ENCODE measurements at regions not wholly inside any gene's neighbourhood (a gene's known extent, or its start where the extent isn't known, plus 50 kb on each side); places are given as distances from the start of the nearest gene placed in this dataset.
"Not testable (repeated sequence)": the region's sequence is repeated elsewhere in the genome, so short reads cannot be mapped to it uniquely, and the experiment has no call there.

DNA sequence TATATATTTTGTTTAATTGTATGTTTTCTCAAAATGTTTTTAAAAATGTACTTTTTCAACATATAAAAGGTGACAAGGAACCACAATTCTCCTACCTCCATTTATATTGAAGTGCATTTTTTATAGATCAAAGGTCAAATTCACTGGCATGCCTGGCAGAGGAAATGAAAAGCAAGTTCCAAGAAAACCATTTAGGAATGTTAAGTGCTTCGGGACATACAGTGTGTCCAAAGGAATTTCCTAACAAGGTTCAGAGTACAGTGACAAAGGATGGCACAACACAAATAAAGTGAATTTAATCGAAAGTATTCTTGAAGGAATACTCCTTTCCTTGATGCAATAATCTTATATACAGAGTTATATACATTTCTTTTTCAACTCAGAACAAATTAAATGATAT is 242.3 kb downstream of the CCER1 start:
- Mint-ChIP-seq H3K36me3 (no peaks in the 10 kb centered on the region), H3K9me3 (no peaks in the 10 kb centered on the region), H3K27me3 (peaks cover 3% of the 10 kb centered on the region), H3K4me3 (no peak overlapping the region), H3K4me1 (no peaks in the 10 kb centered on the region), H3K27ac (no peak overlapping the region)
- ATAC-seq (ENCODE audit: low read depth) (no peak), DNase-seq (ENCODE audit: low spot score in 2 of 2) (no peak)

GRCh38 chr12:90710711-90711110 is 244.3 kb downstream of the CCER1 start:
- Mint-ChIP-seq H3K36me3 (no peaks in the 10 kb centered on the region), H3K9me3 (no peaks in the 10 kb centered on the region), H3K27me3 (peaks cover 3% of the 10 kb centered on the region), H3K4me1 (no peaks in the 10 kb centered on the region), H3K4me3 (no peak overlapping the region), H3K27ac (no peak overlapping the region)
- no peak for DNase-seq (ENCODE audit: low spot score in 2 of 2)
- no peak for ATAC-seq (ENCODE audit: low read depth)

DNA sequence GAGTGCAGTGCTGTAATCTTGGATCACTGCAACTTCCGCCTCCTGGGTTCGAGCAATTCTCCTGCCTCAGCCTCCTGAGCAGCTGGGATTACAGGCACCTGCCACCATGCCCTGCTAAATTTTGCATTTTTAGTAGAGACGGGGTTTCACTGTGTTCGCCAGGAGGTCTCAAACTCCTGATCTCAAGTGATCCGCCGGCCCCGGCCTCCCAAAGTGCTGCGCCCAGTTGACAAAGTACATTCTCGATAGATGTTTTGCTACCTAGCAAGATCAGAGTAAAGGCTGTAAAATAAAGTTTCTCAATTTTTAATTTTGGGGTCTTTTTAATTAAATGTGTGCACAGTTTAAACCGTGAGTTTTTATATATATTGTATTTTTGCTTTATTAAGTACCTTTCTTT is 248.9 kb downstream of the CCER1 start:
- Mint-ChIP-seq H3K36me3 (no peaks in the 10 kb centered on the region), H3K4me3 (no peak overlapping the region), H3K9me3 (no peaks in the 10 kb centered on the region), H3K27me3 (peaks cover 3% of the 10 kb centered on the region), H3K27ac (no peak overlapping the region), H3K4me1 (no peaks in the 10 kb centered on the region)
- DNase-seq (ENCODE audit: low spot score in 2 of 2) (no peak), ATAC-seq (ENCODE audit: low read depth) (no peak)

DNA sequence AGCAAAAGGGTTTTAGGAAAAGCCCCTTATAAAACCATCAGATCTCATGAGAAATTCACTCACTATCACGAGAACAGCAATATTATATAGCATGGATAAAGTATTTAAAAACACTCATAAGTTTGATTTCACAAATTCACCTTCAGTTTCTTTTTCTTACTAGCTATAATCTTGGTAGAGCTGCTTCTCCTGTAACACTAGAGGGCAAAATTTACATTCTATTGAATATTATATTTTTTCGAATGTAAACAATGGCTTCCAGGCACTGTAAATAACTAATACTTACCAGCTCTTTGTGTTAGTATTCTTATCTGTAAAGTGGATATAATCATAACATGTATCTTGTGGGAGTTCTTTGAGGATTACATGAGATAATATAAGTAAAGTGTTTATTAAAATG is 259.6 kb downstream of the CCER1 start:
- Mint-ChIP-seq H3K4me3 (no peak overlapping the region), H3K36me3 (no peaks in the 10 kb centered on the region), H3K4me1 (no peaks in the 10 kb centered on the region), H3K27me3 (no peaks in the 10 kb centered on the region), H3K27ac (no peak overlapping the region), H3K9me3 (no peaks in the 10 kb centered on the region)
- no peak for ATAC-seq (ENCODE audit: low read depth)
- no peak for DNase-seq (ENCODE audit: low spot score in 2 of 2)

DNA sequence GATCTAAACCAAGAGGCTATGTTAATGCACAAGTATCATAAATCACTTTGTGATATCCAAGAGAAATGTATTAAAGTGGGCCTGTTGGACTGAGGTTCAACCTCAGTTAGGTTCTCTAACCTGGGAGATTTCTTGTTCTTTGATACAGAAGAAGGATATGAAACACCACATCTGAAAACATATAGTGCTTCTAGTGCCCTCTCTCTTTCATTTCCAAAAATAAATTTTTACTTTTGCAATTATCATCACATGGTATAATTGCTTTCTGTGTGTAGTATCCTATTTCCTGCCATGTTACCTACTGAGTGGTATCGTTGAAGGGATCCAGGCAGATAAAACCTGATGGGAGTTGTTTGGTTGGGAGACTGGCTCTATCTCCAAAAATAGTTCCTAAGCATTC is 264.9 kb downstream of the CCER1 start:
- DNase-seq (ENCODE audit: low spot score in 2 of 2) (no peak), ATAC-seq (ENCODE audit: low read depth) (no peak)
- Mint-ChIP-seq H3K4me1 (no peaks in the 10 kb centered on the region), H3K4me3 (no peak overlapping the region), H3K36me3 (no peaks in the 10 kb centered on the region), H3K27me3 (no peaks in the 10 kb centered on the region), H3K9me3 (peaks cover 6% of the 10 kb centered on the region), H3K27ac (no peak overlapping the region)

GRCh38 chr12:90687682-90688081 is 267.3 kb downstream of the CCER1 start:
- not testable (repeated sequence) for H3K36me3 Mint-ChIP-seq; H3K4me1 Mint-ChIP-seq; H3K4me3 Mint-ChIP-seq; H3K9me3 Mint-ChIP-seq; ATAC-seq (ENCODE audit: low read depth); H3K27ac Mint-ChIP-seq; DNase-seq (ENCODE audit: low spot score in 2 of 2); H3K27me3 Mint-ChIP-seq

- no peaks in the 10 kb centered on the region for H3K27me3 Mint-ChIP-seq
- DNase-seq (ENCODE audit: low spot score in 2 of 2) (no peak), ATAC-seq (ENCODE audit: low read depth) (no peak)
- H3K36me3 Mint-ChIP-seq = no peaks in the 10 kb centered on the region
- H3K9me3 Mint-ChIP-seq = peaks cover 7% of the 10 kb centered on the region
- H3K27ac Mint-ChIP-seq = no peak overlapping the region
- H3K4me1 Mint-ChIP-seq = no peaks in the 10 kb centered on the region
- no peak overlapping the region for H3K4me3 Mint-ChIP-seq
Observed at GRCh38 chr12:90683871-90684270, 271.1 kb downstream of the CCER1 start.

GRCh38 chr12:90682398-90682797 is 272.6 kb downstream of the CCER1 start:
- H3K27ac Mint-ChIP-seq = no peak overlapping the region
- no peaks in the 10 kb centered on the region for H3K27me3 Mint-ChIP-seq
- peaks cover 7% of the 10 kb centered on the region for H3K9me3 Mint-ChIP-seq
- no peaks in the 10 kb centered on the region for H3K36me3 Mint-ChIP-seq
- no peak for ATAC-seq (ENCODE audit: low read depth)
- no peak for DNase-seq (ENCODE audit: low spot score in 2 of 2)
- H3K4me1 Mint-ChIP-seq = no peaks in the 10 kb centered on the region
- no peak overlapping the region for H3K4me3 Mint-ChIP-seq

- Mint-ChIP-seq H3K4me3 (no peak overlapping the region), H3K4me1 (no peaks in the 10 kb centered on the region), H3K36me3 (no peaks in the 10 kb centered on the region), H3K9me3 (no peaks in the 10 kb centered on the region), H3K27me3 (peaks cover 2% of the 10 kb centered on the region), H3K27ac (no peak overlapping the region)
- no peak for DNase-seq (ENCODE audit: low spot score in 2 of 2)
- ATAC-seq (ENCODE audit: low read depth) = no peak
Observed at GRCh38 chr12:90679674-90680073, 275.3 kb downstream of the CCER1 start.

GRCh38 chr12:90677552-90677951 is 277.4 kb downstream of the CCER1 start:
- H3K4me3 Mint-ChIP-seq = no peak overlapping the region
- peaks cover 4% of the 10 kb centered on the region for H3K27me3 Mint-ChIP-seq
- ATAC-seq (ENCODE audit: low read depth) (no peak), DNase-seq (ENCODE audit: low spot score in 2 of 2) (no peak)
- H3K36me3 Mint-ChIP-seq = no peaks in the 10 kb centered on the region
- no peaks in the 10 kb centered on the region for H3K9me3 Mint-ChIP-seq
- no peaks in the 10 kb centered on the region for H3K4me1 Mint-ChIP-seq
- H3K27ac Mint-ChIP-seq = no peak overlapping the region

- no peaks in the 10 kb centered on the region for H3K4me1 Mint-ChIP-seq
- ATAC-seq (ENCODE audit: low read depth) (no peak), DNase-seq (ENCODE audit: low spot score in 2 of 2) (no peak)
- H3K9me3 Mint-ChIP-seq = no peaks in the 10 kb centered on the region
- no peak overlapping the region for H3K4me3 Mint-ChIP-seq
- no peak overlapping the region for H3K27ac Mint-ChIP-seq
- H3K36me3 Mint-ChIP-seq = no peaks in the 10 kb centered on the region
- peaks cover 4% of the 10 kb centered on the region for H3K27me3 Mint-ChIP-seq
Observed at GRCh38 chr12:90677055-90677454, 277.9 kb downstream of the CCER1 start.

DNA sequence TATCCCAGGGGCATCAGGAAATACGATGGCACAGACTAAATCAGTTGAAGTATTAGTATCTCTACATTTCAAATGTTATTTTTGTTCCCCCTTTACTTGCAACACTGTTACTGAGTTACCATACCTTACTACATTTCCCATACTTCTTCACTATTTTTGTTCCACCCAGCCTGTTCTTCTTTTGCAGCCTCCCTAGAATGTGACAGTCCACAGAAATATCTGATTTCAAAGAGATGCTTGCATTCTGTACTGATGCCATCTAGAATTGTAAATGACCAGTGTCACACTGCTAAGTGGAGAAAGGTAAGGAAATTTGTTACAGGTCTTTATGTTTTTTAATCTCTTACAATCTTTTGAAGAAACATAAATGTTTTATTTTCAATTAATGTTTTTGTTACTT is 279.9 kb downstream of the CCER1 start:
- Mint-ChIP-seq H3K27ac (no peak overlapping the region), H3K4me1 (no peaks in the 10 kb centered on the region), H3K9me3 (peaks cover 2% of the 10 kb centered on the region), H3K4me3 (no peak overlapping the region), H3K27me3 (peaks cover 4% of the 10 kb centered on the region), H3K36me3 (no peaks in the 10 kb centered on the region)
- ATAC-seq (ENCODE audit: low read depth) = no peak
- no peak for DNase-seq (ENCODE audit: low spot score in 2 of 2)

- DNase-seq (ENCODE audit: low spot score in 2 of 2) = no peak
- H3K4me1 Mint-ChIP-seq = no peaks in the 10 kb centered on the region
- H3K27ac Mint-ChIP-seq = no peak overlapping the region
Observed at GRCh38 chr12:90672081-90672480, 282.9 kb downstream of the CCER1 start.

DNA sequence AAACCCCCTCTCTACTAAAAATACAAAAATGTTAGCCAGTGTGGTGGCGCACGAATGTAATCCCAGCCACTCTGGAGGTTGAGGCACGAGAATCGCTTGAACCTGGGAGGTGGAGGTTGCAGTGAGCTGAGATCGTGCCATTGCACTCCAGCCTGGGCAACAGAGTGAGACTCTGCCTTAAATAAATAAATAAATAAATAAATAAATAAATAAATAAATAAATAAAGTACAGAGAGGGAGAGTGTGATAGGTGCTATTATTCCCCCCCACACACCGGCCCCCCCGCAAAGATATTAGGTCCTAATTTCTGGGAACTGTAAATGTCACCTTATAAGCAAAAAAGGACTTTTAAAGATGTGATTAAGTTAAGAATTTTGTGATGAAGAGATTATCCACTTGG is 291.0 kb downstream of the CCER1 start:
- not testable (repeated sequence) for H3K9me3 Mint-ChIP-seq; H3K27ac Mint-ChIP-seq; H3K36me3 Mint-ChIP-seq; H3K4me1 Mint-ChIP-seq; ATAC-seq (ENCODE audit: low read depth); H3K4me3 Mint-ChIP-seq; DNase-seq (ENCODE audit: low spot score in 2 of 2); H3K27me3 Mint-ChIP-seq

More at GRCh38 chr12:90672081-90672480, 282.9 kb downstream of the CCER1 start:
- H3K9me3 Mint-ChIP-seq = peaks cover 4% of the 10 kb centered on the region
- peaks cover 4% of the 10 kb centered on the region for H3K27me3 Mint-ChIP-seq
- H3K36me3 Mint-ChIP-seq = no peaks in the 10 kb centered on the region
- no peak overlapping the region for H3K4me3 Mint-ChIP-seq
- no peak for ATAC-seq (ENCODE audit: low read depth)

DNA sequence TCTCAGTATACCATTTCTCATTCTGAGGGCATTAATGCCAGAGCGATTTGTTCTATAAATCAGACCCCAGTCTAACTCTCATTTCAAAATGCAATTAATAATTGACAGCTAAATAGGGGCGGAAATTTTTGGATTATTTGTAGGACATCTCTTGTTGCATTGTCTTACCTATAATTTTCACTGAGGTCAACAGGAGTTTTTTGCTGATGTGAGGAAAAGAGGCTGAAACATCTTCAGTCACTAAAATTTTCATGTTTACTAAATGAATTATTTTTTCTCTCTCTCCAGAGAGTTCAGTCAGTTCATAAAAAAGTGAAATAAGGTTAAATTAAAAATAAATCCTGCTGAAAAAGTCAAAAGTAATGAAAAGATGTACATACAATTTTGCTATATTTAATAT is 295.9 kb downstream of the CCER1 start:
- Mint-ChIP-seq H3K27me3 (no peaks in the 10 kb centered on the region), H3K4me3 (no peak overlapping the region), H3K9me3 (no peaks in the 10 kb centered on the region), H3K36me3 (no peaks in the 10 kb centered on the region), H3K4me1 (no peaks in the 10 kb centered on the region), H3K27ac (no peak overlapping the region)
- DNase-seq (ENCODE audit: low spot score in 2 of 2) (no peak), ATAC-seq (ENCODE audit: low read depth) (no peak)

DNA sequence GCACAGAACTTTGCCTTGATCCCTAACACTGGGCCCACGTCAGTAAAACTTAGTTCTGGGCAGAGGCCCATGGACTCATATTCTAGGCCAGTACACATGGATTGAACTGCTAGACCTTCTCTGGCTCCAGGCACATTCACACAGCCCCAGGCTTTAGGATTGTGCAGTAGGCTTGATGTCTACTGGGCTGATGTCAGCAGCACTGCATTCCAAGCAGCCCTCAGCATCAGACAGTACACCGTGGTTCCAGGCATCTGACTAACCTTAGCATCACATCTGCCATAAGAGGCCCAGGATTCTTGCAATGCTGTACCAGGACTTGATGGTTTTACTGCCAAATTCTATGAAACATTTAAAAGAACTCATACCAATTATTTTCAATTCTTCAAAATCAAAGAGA is 301.9 kb downstream of the CCER1 start:
- H3K27me3 Mint-ChIP-seq = no peaks in the 10 kb centered on the region
- ATAC-seq (ENCODE audit: low read depth) (no peak), DNase-seq (ENCODE audit: low spot score in 2 of 2) (no peak)
- no peaks in the 10 kb centered on the region for H3K9me3 Mint-ChIP-seq
- no peak overlapping the region for H3K27ac Mint-ChIP-seq
- no peaks in the 10 kb centered on the region for H3K36me3 Mint-ChIP-seq
- no peak overlapping the region for H3K4me3 Mint-ChIP-seq
- H3K4me1 Mint-ChIP-seq = no peaks in the 10 kb centered on the region
